ENCODE measurements at regions not wholly inside any gene's neighbourhood (a gene's known extent, or its start where the extent isn't known, plus 50 kb on each side); places are given as distances from the start of the nearest gene placed in this dataset.

GRCh38 chr2:85954192-85954589, 65.4 kb upstream of the ST3GAL5 start:
- Histone ChIP-seq H3K27ac (no peak overlapping the region), H3K27me3 (no peaks in the 10 kb centered on the region), H3K36me3 (no peaks in the 10 kb centered on the region), H3K4me1 (no peaks in the 10 kb centered on the region), H3K4me3 (no peak overlapping the region), H3K9me3 (no peaks in the 10 kb centered on the region)
- no peak for TF ChIP-seq CTCF (IDR thresholded peaks at IDR 0.05)
- intact Hi-C loops (cut with DNase I; ENCODE audit: low total_unique reads) = no loop called here
- no peak for DNase-seq

- intact Hi-C loops (cut with DNase I; ENCODE audit: low total_unique reads) = no loop called here
- Histone ChIP-seq H3K9me3 (peaks cover 0 to 1% (median 0%) of the 10 kb centered on the region in 3 donors), H3K4me3 (no peak overlapping the region), H3K27me3 (no peaks in the 10 kb centered on the region), H3K4me1 (no peaks in the 10 kb centered on the region), H3K27ac (no peak overlapping the region), H3K36me3 (no peaks in the 10 kb centered on the region)
- no peak for DNase-seq
- no peak for TF ChIP-seq CTCF (IDR thresholded peaks at IDR 0.05)
Observed at GRCh38 chr2:85953476-85953875, 64.7 kb upstream of the ST3GAL5 start.

GRCh38 chr2:85952196-85952734, 63.5 kb upstream of the ST3GAL5 start:
- Histone ChIP-seq H3K36me3 (no peaks in the 10 kb centered on the region), H3K4me3 (no peak overlapping the region), H3K27me3 (no peaks in the 10 kb centered on the region), H3K27ac (no peak overlapping the region), H3K4me1 (no peaks in the 10 kb centered on the region), H3K9me3 (peaks cover 0 to 13% (median 0%) of the 10 kb centered on the region in 3 donors)
- no peak for DNase-seq
- no peak for TF ChIP-seq CTCF (IDR thresholded peaks at IDR 0.05)
- intact Hi-C loops (cut with DNase I; ENCODE audit: low total_unique reads) = no loop called here

GRCh38 chr2:85951351-85952067, 62.7 kb upstream of the ST3GAL5 start:
- no peak overlapping the region for H3K4me3 ChIP-seq
- intact Hi-C loops (cut with DNase I; ENCODE audit: low total_unique reads) = no loop called here
- peaks cover 0 to 16% (median 0%) of the 10 kb centered on the region in 3 donors for H3K9me3 ChIP-seq
- DNase-seq = no peak
- no peaks in the 10 kb centered on the region for H3K4me1 ChIP-seq
- no peak overlapping the region for H3K27ac ChIP-seq
- TF ChIP-seq CTCF (IDR thresholded peaks at IDR 0.05) = no peak
- no peaks in the 10 kb centered on the region for H3K27me3 ChIP-seq
- no peaks in the 10 kb centered on the region for H3K36me3 ChIP-seq

- Histone ChIP-seq H3K27me3 (no peaks in the 10 kb centered on the region), H3K4me3 (no peak overlapping the region), H3K4me1 (no peaks in the 10 kb centered on the region), H3K27ac (no peak overlapping the region), H3K36me3 (no peaks in the 10 kb centered on the region), H3K9me3 (peaks cover 0 to 16% (median 0%) of the 10 kb centered on the region in 3 donors)
- TF ChIP-seq CTCF (IDR thresholded peaks at IDR 0.05) = no peak
- DNase-seq = no peak
- intact Hi-C loops (cut with DNase I; ENCODE audit: low total_unique reads) = no loop called here
Observed at GRCh38 chr2:85950743-85951142, 62.0 kb upstream of the ST3GAL5 start.
